HuH-7.5 (cell line): ENCODE measurements at regions not wholly inside any gene's neighbourhood (a gene's known extent, or its start where the extent isn't known, plus 50 kb on each side); places are given as distances from the start of the nearest gene placed in this dataset.
A peak's percentile ranks its signal among the peaks of the same experiment; 100 is the strongest.

Experiments
- DNase-seq: peaks from one replicate; pipeline ENCODE4 v3.0.0; 2011; ENCODE audit warnings: low spot score

DNA sequence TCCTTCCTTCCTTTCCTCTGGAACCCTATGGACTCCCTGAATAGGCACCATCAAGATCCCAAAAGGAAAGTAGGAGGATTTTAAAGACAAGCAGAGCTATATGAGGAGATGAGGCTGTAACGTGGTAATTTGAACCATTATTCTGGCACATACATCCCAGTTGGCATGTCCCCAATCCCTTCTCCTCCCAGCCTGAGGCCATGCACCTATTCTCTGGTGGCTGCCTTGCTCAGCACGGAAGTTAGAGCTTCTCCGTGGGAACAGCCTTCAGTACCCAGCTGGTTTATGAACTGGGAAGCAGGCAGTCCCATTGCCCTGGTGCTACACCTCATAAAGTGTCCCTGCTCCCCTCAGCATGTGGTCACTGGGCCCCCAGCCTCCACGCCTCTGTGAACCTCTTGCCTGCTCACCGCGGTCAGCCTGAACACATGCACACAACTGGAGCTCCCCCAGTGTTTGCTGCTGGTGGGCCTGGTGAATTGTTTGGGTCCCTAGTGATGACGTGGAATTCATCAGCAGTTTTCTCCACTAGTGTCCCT lies 139.9 kb upstream of the PLET1 start:
- DNase-seq: no peak

DNA sequence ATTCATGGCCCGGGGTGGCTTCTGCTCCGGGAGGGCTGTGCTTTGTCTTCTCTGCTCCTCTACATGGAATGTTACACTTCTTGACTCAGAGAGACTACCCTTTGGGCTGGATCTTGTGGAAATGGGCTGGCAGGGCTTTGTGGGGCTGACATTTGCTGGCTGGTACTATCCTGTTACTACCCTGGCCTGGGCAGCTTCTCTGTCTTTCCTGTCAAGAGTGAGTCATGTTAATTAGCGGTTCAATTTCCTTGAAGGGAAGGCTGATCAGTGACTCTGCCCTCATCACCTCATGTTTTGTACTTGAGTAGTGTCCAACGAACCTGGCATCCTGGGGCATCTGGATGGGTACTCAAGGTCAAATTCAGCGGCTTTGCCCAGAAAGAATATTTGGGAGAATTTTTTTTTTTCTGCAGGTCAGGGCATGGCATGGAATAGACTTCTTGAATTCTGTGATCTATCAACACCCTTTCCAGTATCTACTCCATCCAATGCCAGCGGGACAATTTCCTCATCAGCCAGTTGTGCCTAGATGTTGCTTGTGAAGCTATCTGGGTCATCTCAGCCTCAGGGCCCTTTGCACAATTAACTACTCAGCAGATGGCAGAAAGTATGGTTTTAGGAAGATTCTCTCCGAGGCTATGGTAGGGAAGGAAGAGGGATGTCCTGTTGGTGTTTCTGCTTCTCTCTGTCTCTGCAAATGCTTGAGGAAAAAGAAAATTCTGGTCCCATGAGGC lies 140.5 kb upstream of the PLET1 start:
- no peak for DNase-seq

DNA sequence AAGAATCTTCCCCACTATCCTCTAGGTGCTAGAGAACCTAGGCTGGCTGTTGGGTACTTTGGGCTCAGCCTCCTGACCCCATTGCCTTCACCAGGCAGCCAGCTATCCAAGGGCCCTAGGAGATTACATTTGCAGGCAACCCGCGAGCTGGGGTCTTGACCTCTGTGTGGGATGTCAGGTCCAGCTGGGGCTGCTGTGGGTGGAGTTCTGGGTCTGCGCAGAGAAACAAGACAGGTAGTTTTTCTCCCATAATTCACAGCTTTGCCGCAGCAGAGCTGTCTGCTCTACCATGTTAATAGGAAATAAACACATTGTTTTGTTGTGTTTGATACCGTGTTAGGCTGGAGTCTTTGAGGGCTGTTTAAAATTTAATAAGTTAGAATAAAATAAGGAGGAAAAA lies 142.8 kb upstream of the PLET1 start:
- DNase-seq: no peak

DNA sequence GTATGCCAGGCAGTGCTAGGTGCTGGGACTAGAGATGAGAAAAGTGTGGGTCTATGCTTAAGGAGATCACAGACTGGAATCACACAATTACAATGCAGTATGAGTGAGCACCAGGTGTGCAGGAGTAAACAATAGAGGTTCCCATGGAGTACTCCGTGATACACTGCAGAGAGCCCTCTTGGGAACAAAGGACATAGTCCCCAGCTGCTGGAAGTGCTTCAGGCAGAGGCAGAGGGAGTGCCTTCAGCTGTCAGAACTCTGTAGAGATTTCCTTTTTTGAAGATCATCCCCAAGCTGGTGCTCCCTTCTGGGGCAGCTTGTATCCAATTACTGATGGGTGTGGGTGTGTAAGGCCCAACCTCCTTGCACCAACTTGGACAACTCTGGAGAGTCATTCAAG lies 143.5 kb upstream of the PLET1 start:
- no peak for DNase-seq

DNA sequence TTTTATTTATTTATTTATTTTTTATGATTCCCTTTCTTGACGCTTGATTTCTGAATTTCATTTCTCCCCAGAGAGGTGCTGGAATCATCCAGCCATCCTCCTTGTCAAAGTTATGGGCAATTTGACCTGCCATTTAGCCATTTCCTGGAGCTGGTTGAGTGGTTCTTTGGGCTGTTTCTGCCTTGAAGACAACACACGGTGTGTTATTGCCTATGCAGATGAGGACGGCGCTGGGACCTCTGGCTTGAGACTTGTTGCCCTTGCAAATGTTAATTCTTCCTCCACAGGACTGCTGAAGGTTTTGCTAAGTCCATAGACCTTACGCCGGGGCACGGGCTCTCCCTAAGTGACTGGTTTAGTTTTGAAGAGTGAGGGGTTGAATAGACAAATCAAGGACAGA lies 147.9 kb upstream of the PLET1 start:
- DNase-seq: no peak

DNA sequence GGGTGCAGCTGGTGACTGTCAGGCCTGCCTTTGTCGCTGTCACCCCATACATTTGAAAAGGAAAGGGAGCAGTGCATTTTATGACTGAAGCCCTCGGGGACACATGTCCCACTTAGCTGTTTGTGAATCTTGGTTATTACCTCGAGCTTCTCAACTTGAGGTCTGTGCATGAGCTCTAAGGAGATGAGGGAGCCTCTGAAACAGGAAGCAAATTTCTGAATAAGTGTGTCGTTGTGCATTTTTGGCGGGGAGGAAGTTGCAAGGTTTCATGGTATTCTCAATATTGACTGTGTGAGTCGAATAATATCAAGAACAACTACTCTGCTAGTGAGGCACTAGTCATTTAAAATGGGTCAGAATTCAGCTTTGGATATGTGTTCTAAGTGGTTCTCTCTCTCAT lies 149.7 kb upstream of the PLET1 start:
- DNase-seq: no peak

DNA sequence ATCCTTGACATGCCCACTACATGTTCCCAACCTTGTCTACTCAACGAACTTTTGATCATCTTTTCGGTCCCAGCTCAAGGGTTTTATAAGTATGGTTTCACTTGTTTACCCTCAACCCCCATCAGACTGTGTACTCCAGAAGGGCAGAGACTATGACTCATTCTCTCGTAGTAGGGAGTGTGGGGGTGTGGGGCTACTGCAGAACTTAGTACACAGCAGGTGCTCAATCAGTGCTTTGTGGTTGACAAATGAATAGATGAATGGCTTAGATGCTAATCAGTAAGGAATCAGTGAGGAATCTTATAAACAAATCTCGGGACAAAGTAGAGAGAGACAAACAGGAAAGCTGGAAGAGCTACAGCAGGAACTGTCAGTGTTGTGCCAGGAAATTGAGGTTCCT lies 151.7 kb upstream of the PLET1 start:
- DNase-seq: no peak

DNA sequence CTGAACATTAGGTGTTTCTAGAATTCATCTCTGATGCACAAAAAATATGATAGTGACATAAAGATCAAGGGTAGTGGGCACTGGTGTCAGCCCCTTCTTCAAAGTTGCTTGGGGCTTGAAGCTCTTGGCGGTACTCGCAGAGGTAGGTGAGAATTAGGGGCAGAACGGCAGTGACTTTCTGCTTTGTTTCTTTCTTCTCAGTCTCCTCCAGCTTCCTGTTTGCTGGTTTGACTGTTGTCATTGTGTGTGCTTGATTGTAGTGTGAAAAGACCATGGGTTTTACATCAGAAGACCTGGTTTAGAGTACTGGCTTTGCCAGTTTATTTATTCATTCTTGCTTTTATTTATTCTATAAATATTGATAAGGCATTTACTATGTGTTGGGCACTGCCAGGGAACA lies 156.7 kb upstream of the PLET1 start:
- DNase-seq: no peak

DNA sequence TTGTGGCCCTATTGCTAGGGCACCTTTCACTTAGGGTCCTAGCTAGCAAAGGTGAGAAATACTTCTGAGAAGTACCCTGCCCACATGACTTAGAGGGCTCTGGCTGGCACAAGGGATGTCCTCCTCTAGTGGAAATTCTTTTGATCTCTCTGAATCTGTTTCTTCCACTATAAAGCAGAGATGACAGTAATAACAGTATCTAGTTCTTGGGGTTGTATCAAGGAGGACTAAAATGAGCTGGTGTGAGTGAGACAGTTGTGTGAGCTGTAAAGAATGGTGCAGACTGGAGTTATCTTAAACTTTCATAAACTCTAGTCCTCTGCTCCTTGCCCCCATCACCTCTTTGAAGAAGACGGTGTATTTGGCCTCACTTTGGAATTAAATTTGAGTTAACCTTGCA lies 157.8 kb upstream of the PLET1 start:
- DNase-seq: no peak

DNA sequence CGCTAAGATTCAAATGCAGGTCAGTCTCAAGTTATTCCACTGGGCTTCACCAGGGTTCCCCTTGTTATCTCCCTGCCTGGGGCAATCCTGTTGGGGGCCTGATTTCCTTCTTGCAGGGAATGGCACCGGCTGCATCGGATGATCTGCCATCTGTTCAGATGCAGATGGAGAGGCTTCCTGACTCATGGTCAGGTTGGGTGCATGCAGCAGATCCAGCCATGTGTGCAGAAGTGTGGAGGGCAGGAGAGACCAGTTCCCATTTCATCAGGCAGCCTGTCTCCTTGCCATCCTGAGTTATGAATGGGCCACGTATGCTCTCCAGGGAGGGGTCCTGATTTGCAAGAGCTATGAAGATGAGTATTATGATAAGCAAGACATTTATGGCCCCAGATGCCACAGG lies 161.2 kb upstream of the PLET1 start:
- DNase-seq: no peak

DNA sequence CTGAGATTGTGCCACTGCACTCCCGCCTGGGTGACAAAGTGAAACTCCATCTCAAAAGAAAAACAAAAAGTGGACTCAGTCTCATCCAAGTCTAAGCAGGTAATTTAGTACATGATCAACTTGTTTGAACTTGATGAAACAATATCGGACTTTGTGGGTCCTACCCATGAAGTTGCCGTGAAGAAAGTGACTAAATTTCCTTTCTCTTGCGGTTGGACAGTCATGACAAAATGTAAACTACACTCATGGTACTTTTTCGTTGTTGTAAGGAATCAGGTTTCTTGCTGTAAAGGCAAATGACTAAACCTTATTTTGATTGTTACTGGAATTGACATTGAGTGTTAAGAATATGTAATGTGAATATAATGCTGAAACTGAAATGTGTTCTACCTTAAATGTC lies 164.5 kb upstream of the PLET1 start:
- DNase-seq: no peak

DNA sequence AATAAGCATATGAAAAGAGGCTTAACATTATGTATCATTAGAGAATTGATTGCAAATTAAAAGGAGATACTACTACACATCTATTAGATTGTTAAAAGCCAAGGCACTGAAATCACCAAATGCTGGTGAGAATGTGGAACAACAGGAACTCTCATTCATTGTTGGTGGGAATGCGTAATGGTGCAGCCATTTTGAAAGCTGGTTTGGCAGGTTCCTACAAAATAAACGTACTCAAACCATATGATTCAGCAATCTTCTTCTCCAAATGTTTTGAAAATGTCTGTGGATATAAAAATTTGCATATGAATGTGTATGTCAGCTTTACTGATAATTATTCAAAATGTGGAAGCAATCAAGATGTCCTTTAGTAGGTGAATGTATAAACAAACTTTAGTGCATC lies 176.4 kb upstream of the PLET1 start:
- DNase-seq: no peak

DNA sequence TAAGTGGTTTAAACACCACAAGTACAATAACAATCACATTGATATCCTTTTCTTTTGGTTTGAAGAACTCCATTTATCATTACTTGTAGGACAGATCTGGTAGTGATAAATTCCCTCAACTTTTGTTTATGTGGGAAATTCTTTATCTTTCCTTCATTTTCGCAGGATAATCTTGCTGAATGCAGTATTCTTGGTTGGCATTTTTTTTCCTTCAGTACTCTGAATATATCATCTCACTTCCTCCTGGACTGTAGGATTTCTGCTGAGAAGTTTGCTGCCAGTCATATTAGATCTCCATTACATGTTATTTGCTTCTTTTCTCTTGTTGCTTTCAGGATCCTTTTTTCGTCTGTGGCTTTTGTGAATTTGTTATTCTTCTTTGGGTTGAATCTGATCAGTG lies 179.0 kb upstream of the PLET1 start:
- no peak for DNase-seq

DNA sequence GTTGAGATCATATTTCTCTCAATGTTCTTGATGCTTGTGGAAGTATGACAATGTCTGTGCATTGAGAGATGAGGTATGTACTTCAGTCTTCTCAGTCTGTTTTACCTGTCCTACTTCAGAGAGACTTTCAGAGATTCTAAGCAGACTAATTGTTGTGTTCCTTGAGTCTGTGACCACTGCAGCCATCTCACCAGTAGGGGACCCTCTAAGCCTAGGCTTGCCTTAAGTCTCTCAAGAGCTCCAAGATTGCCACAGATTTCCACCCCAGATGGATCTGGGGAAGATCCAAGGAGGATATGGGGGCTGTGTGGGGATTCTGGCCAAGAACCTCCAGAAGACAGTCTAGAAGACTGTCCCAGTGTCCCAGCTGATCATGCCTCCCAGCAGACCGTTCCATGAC lies 179.9 kb upstream of the PLET1 start:
- DNase-seq: no peak

DNA sequence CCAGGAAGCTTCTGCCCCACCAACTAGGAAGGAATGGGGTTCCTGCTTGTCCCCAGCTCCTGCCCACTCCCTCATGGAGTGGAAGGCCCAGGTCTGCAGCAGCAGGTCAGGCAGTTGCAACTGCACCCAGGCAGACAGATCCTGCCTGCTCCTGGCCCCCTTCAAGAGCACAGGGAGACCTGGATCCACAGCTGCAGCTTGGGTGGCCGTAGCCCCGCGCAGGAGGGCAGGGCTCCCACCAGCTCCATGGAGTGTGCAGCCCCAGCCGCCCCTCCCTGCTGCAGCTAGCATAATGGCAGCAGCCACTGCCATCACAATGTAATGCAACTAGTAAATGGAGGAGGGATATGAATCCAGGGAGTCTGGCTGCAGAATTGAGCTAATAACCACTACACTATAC lies 187.5 kb upstream of the PLET1 start:
- no peak for DNase-seq

DNA sequence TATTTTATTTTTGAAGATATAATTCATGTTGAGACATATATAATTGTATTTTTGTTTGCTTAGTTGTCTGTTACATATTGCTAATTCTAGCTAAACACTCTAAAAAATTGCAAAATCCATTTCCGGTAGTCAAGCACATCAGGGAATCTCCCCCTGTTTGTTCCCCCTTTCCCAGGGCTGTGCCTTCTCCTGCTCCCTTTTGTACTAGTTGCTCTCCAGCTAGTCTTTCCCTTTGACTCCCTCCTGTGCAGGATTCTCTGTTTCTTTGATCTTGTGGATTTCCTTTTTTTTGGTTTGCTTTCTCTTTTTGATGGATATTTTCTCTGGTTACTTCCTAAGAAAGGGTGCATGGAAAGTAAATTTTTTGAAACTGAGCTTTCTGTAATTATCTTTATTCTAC lies 188.1 kb upstream of the PLET1 start:
- no peak for DNase-seq

DNA sequence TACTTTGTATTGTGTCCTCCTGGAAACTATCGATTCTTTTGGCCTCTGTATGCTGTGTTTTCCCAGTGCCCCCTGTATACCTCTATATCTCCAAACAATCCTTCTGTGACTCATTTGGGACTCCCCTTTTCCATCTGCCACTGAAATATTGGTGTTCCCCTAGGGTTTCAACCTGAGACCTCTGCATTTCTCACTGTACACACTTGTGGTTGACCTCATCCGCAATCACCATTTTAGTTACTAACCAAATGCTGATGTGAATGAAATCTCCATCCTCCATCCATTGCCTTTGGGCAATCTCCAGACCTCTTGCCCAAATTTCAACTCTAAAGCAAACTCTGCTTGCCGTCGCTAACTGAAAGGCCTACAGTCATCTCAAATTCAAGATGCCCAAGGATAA lies 190.6 kb upstream of the PLET1 start:
- no peak for DNase-seq

DNA sequence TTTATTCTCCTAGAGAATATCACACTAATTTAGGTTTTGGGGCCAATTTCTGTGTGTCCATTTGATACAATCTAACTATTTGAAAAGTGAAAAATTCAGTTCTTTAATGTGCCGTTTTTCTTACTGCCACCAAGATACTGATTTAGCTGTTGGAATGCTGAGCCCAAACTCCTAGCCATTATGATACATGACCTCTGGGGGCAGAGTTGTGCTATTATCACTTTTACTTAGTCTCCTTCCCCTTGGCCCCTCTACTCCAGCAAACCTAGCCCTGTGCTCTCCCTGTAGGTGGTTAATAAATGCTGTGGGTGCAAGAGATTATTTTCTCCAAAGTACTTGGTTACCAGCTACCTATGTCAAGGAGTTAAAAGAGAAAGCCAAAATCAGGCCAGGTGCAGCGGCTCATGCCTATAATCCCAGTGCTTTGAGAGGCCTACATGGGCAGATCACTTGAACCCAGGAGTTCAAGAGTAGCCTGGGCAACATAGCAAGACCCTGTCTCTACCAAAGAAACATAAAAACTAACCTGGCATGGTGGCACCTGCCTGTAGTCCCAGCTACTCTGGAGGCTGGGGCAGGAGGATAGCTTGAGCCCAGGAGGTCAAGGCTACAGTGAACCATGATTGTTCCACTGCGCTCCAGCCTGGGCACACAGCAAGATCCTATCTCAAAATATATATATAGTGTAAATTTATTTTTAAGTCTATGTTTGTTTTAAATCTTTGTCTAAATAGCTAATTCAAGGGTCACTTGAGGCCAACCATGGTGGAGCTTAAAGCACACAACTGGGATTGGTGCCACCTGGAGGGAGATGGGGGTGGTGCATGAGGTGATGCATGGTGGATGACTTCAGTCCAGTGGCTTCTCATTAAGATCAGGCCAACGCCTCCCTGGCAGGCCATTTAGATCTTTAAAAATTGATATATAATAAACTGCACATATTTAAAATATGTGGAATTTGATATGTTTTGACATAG lies 193.2 kb upstream of the PLET1 start:
- peak; percentile 20 for DNase-seq

DNA sequence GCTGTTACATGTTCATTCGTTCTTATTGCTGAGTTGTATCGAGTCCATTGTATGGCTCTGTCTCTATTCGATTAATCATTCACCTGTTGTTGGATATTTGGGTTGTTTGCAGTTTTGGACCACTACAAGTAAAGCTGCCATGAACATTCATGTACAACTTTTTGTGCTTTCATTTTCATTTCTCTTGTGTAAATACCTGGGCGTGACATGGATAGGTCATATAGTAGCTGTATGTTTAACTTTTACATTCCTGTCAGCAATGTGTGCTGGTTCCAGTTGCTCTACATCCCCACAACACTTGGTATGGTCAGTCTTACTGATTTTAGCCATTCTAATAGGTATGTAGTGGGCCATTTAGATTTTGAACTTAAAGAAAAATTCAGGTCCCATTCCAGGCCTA lies 194.2 kb upstream of the PLET1 start:
- no peak for DNase-seq

DNA sequence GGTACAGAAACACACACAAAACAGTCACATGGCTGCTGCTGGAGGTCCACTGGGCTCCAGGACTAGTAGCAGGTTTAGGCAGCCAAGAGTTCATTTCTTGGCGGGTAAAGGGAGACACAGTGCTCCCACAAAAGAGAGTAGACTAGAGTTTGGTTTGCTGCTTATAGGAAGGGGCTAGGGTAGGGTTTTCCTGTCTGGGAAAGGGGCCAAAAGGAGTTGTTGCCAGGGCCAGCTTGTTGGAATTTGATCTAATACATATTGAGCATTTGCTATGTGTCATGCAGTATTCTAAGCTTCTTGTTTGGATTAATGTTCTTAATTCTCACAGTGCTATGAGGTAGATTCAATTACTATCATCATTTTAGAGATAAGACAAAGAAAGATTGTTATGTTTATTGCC lies 195.1 kb upstream of the PLET1 start:
- no peak for DNase-seq

DNA sequence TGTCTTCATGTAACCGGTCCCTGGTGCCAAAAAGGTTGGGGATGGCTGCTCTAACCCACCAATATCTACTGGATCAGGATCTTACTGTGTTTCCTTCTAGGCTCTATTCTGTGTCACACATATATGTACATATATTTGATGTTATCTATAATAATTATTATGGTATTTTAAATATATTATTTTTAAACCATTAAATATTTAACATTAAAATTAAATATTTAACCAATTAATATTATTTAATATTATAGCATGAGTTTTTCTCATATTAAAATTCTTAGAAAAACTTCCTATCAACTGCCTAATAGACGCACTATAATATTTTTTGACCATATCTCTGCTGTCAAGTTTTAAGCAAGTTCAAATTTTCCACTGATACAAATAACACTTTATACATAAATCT lies 196.9 kb upstream of the PLET1 start:
- DNase-seq: no peak

DNA sequence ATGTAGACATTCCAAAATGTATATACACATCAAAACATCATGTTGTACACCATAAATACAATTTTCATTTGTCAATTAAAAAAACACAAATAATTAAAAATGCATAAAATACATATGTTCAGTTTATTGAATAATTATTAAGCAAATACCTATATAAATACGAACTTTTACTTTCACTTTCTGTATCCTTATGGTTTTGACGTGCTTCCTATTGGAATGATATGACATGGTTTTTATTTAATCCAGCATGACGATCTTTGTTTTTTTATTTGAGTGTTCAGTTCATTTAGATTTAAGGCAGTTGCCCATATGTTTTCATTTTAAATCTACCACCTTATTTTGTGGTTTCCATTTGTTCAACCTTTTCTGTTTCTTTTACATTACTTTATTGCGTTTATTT lies 198.3 kb upstream of the PLET1 start:
- DNase-seq: no peak

DNA sequence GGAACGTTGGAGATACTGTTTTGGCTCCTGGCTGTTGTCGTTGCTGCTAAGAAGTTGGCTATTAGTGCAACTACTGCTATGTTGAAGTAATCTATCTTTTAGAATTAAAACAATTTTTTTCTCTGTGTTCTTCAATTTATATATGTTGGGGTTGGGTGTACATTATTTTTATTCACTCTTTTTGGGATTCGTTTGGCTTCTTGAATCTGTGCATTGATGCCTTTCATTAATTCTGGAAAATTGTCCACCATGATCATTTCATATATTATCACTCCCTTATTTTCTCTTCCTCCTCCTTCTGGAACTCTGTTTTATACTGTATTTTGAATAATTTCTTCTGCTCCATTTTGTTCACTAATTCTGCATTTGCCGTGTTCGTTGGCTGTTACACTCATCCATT lies 199.5 kb upstream of the PLET1 start:
- no peak for DNase-seq
